Astrocyte (in vitro differentiated cells and primary cell): ENCODE measurements at regions not wholly inside any gene's neighbourhood (a gene's known extent, or its start where the extent isn't known, plus 50 kb on each side); places are given as distances from the start of the nearest gene placed in this dataset.

Experiments used
- DNase-seq: peaks from one replicate; pipeline ENCODE4 v3.0.0-alpha.2; 2010; ENCODE audit warnings: low read depth
- FAIRE-seq: peaks from 2 replicates; lab custom pipeline; 2011; peaks lifted over from hg19 to GRCh38; lab: Jason Lieb, UNC
- H2AFZ ChIP-seq: 2 replicates; pipeline ENCODE4 v1.6.0; 2012; ENCODE audit warnings: low read depth, low read length, inconsistent platforms
- H3K27ac ChIP-seq: 2 replicates; pipeline ENCODE4 v1.5.1; 2011; ENCODE audit warnings: low read depth, low read length, inconsistent platforms
- H3K27me3 ChIP-seq: 2 replicates; pipeline ENCODE4 v1.6.0; 2011; ENCODE audit warnings: low read length, inconsistent platforms; ENCODE audit not compliant: insufficient read depth
- H3K36me3 ChIP-seq: 2 replicates; pipeline ENCODE4 v1.5.1; 2011; ENCODE audit warnings: low read length, inconsistent platforms; ENCODE audit not compliant: insufficient read depth
- H3K4me1 ChIP-seq: 2 replicates; pipeline ENCODE4 v1.5.1; 2011; ENCODE audit warnings: low read length, inconsistent platforms; ENCODE audit not compliant: insufficient read depth
- H3K4me2 ChIP-seq: 2 replicates; pipeline ENCODE4 v1.6.0; 2012; ENCODE audit warnings: low read length, inconsistent platforms
- H3K4me3 ChIP-seq: 2 replicates; pipeline ENCODE4 v1.5.1; 2011; ENCODE audit warnings: low read depth, mild to moderate bottlenecking, low read length, inconsistent platforms; ENCODE audit not compliant: insufficient read depth
- H3K79me2 ChIP-seq: 2 replicates; pipeline ENCODE4 v1.6.0; 2012; ENCODE audit warnings: mild to moderate bottlenecking, low read length, inconsistent platforms; ENCODE audit not compliant: insufficient read depth
- H3K9ac ChIP-seq: 2 replicates; pipeline ENCODE4 v1.6.0; 2012; ENCODE audit warnings: mild to moderate bottlenecking, low read length, inconsistent platforms
- H3K9me3 ChIP-seq: 2 replicates; pipeline ENCODE4 v1.5.1; 2012; ENCODE audit warnings: low read depth, mild to moderate bottlenecking, low read length, inconsistent platforms; ENCODE audit not compliant: insufficient read depth
- H4K20me1 ChIP-seq: 2 replicates; pipeline ENCODE4 v1.6.0; 2012; ENCODE audit warnings: low read length, inconsistent platforms; ENCODE audit not compliant: insufficient read depth
- H3K27ac Mint-ChIP-seq: one replicate; pipeline ENCODE4 v1.8.0; 2021; ENCODE audit warnings: mild to moderate bottlenecking, mixed read lengths; ENCODE audit not compliant: unreplicated experiment
- H3K27me3 Mint-ChIP-seq: one replicate; pipeline ENCODE4 v1.8.0; 2021; ENCODE audit warnings: low read depth, mixed read lengths; ENCODE audit not compliant: unreplicated experiment
- H3K36me3 Mint-ChIP-seq: one replicate; pipeline ENCODE4 v1.8.0; 2021; ENCODE audit warnings: low read depth, mixed read lengths; ENCODE audit not compliant: unreplicated experiment
- H3K4me1 Mint-ChIP-seq: one replicate; pipeline ENCODE4 v1.8.0; 2021; ENCODE audit warnings: low read depth, mixed read lengths; ENCODE audit not compliant: unreplicated experiment
- H3K4me3 Mint-ChIP-seq: one replicate; pipeline ENCODE4 v1.8.0; 2021; ENCODE audit warnings: mild to moderate bottlenecking, moderate library complexity, mixed read lengths; ENCODE audit not compliant: unreplicated experiment
- H3K9me3 Mint-ChIP-seq: one replicate; pipeline ENCODE4 v1.8.0; 2021; ENCODE audit warnings: mild to moderate bottlenecking, mixed read lengths; ENCODE audit not compliant: unreplicated experiment
- CTCF ChIP-seq: IDR thresholded peaks from 2 replicates; pipeline ENCODE4 v1.5.1; 2011; ENCODE audit warnings: low read depth, mild to moderate bottlenecking, inconsistent platforms, low read length, moderate library complexity; ENCODE audit not compliant: insufficient read depth
- EZH2 ChIP-seq: IDR thresholded peaks from 2 replicates; pipeline ENCODE4 v1.6.1; 2012; ENCODE audit warnings: mild to moderate bottlenecking, low read length, inconsistent platforms; ENCODE audit not compliant: insufficient read depth

GRCh38 chr6:11317885-11318771 lies 85.7 kb upstream of the NEDD9 start:
- Histone ChIP-seq H4K20me1 (no peaks in the 10 kb centered on the region), H2AFZ (no peak overlapping the region), H3K36me3 (no peaks in the 10 kb centered on the region), H3K9ac (peak overlapping the region; percentile 76), H3K9me3 (no peaks in the 10 kb centered on the region), H3K27ac (peak overlapping the region; percentile 98), H3K4me1 (peaks cover 43% of the 10 kb centered on the region), H3K4me2 (peak overlapping the region; percentile 49), H3K27me3 (no peaks in the 10 kb centered on the region), H3K4me3 (no peak overlapping the region), H3K79me2 (no peaks in the 10 kb centered on the region)
- Mint-ChIP-seq H3K4me3 (no peak overlapping the region), H3K36me3 (no peaks in the 10 kb centered on the region), H3K4me1 (peaks cover 36% of the 10 kb centered on the region), H3K27me3 (no peaks in the 10 kb centered on the region), H3K27ac (peak overlapping the region; percentile 97), H3K9me3 (peaks cover 2% of the 10 kb centered on the region)
- DNase-seq: peak; percentile 99
- TF ChIP-seq CTCF (no peak), EZH2 (no peak)
- peak; percentile 91 for FAIRE-seq

GRCh38 chr6:11315743-11316437 lies 83.4 kb upstream of the NEDD9 start:
- peaks cover 7% of the 10 kb centered on the region for H3K9me3 Mint-ChIP-seq
- Histone ChIP-seq H3K4me3 (no peak overlapping the region), H4K20me1 (no peaks in the 10 kb centered on the region), H3K9ac (peak overlapping the region; percentile 74), H3K79me2 (no peaks in the 10 kb centered on the region), H3K27me3 (no peaks in the 10 kb centered on the region), H3K36me3 (no peaks in the 10 kb centered on the region), H3K4me2 (peak overlapping the region; percentile 70), H3K27ac (peak overlapping the region; percentile 98), H3K4me1 (peaks cover 35% of the 10 kb centered on the region), H3K9me3 (no peaks in the 10 kb centered on the region), H2AFZ (no peak overlapping the region)
- FAIRE-seq (peak; percentile 83), DNase-seq (peak; percentile 96)
- peaks cover 3% of the 10 kb centered on the region for H3K27me3 Mint-ChIP-seq
- peak overlapping the region; percentile 97 for H3K27ac Mint-ChIP-seq
- no peaks in the 10 kb centered on the region for H3K36me3 Mint-ChIP-seq
- no peak overlapping the region for H3K4me3 Mint-ChIP-seq
- TF ChIP-seq EZH2 (no peak), CTCF (no peak)
- H3K4me1 Mint-ChIP-seq: peaks cover 35% of the 10 kb centered on the region
